Testis (tissue), 2 donors: ENCODE measurements at regions not wholly inside any gene's neighbourhood (a gene's known extent, or its start where the extent isn't known, plus 50 kb on each side); places are given as distances from the start of the nearest gene placed in this dataset.

Source experiments
- POLR2A ChIP-seq: fragments of 450-650 bp; IDR thresholded peaks from one replicate; pipeline ENCODE4 v1.6.1; 2017; ENCODE audit warnings: antibody characterized with exemption, mild to moderate bottlenecking, moderate library complexity
- TF ChIP-seq, protein P1 (sequence below), 3 experiments: fragments of 450-650 bp in 2 of 3; fragments of 200-600 bp in 1 of 3; sonication (generic) in 1 of 3; IDR thresholded peaks; one replicate each; pipeline ENCODE4 v1.5.1; 2016 to 2019; ENCODE audit warnings: antibody characterized with exemption in 3 of 3, mild to moderate bottlenecking in 2 of 3, moderate library complexity in 1 of 3

DNA sequence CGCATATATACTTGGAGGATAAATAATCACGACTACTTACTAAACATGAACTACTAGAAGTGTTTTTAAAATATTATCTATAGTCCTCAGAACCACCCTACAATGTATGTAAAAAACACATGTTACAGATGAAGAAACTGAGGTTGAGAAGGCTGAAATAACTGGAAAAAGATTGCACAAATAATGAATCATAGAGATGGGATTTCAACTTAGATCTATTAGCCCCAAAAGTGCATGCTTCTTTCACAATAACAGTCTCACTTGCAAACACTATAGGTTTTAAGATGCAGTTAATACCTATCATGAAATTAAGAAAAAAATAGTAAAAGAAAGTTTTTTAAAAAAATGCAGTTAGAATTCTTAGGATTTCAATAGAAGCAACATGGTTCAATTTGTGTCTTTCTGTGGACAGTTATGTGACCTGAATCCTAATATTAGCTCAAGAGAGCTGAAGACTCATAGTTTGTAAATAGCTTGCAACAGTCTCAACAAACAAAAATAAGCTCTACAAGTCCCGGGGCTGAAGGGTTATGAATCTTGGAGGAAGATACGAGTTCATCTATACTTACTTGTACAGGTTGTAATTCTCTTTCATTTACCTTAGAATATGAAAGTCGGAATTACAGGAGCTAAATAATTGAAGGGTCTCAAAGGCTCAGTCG, 58.6 kb upstream of the NTPCR start:
- TF ChIP-seq, protein P1, sequence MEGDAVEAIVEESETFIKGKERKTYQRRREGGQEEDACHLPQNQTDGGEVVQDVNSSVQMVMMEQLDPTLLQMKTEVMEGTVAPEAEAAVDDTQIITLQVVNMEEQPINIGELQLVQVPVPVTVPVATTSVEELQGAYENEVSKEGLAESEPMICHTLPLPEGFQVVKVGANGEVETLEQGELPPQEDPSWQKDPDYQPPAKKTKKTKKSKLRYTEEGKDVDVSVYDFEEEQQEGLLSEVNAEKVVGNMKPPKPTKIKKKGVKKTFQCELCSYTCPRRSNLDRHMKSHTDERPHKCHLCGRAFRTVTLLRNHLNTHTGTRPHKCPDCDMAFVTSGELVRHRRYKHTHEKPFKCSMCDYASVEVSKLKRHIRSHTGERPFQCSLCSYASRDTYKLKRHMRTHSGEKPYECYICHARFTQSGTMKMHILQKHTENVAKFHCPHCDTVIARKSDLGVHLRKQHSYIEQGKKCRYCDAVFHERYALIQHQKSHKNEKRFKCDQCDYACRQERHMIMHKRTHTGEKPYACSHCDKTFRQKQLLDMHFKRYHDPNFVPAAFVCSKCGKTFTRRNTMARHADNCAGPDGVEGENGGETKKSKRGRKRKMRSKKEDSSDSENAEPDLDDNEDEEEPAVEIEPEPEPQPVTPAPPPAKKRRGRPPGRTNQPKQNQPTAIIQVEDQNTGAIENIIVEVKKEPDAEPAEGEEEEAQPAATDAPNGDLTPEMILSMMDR (IDR thresholded peaks at IDR 0.05): no peak
- TF ChIP-seq POLR2A: no peak
